Keratinocyte (primary cell): ENCODE measurements at regions not wholly inside any gene's neighbourhood (a gene's known extent, or its start where the extent isn't known, plus 50 kb on each side); places are given as distances from the start of the nearest gene placed in this dataset.

Source experiments
- CTCF ChIP-seq, 3 experiments: IDR thresholded peaks in 1 of 3; conservative IDR thresholded peaks in 1 of 3; optimal IDR thresholded peaks in 1 of 3; 2 replicates in 2 of 3; 3 replicates in 1 of 3; pipeline versions ENCODE3 to v1.5.1; 2011; ENCODE audit warnings: low read length in 3 of 3, mild to moderate bottlenecking in 3 of 3, moderate library complexity in 2 of 3, control low read depth in 1 of 3, inconsistent platforms in 1 of 3; ENCODE audit not compliant: insufficient read depth in 2 of 3; ENCODE audit errors: extremely low read depth in 1 of 3
- EZH2 ChIP-seq: IDR thresholded peaks from one replicate; pipeline ENCODE4 v1.6.1; 2012; ENCODE audit warnings: inconsistent platforms, mild to moderate bottlenecking, low read length, moderate library complexity

GRCh38 chr18:51448949-51449348 lies 251.5 kb upstream of the MEX3C start:
- TF ChIP-seq CTCF (optimal IDR thresholded peaks at IDR 0.05 in 1 of 3, IDR thresholded peaks at IDR 0.05 in 1 of 3, conservative IDR thresholded peaks at IDR 0.05 in 1 of 3; ENCODE audit: extremely low read depth in 1 of 3, insufficient read depth in 2 of 3, low read length in 3 of 3) (no peak), EZH2 (no peak)
